Glomerular endothelial cell (primary cell): ENCODE measurements at regions not wholly inside any gene's neighbourhood (a gene's known extent, or its start where the extent isn't known, plus 50 kb on each side); places are given as distances from the start of the nearest gene placed in this dataset.
"Not testable (repeated sequence)": the region's sequence is repeated elsewhere in the genome, so short reads cannot be mapped to it uniquely, and the experiment has no call there.

ENCODE experiments used
- DNase-seq: peaks from one replicate; pipeline ENCODE4 v3.0.0-alpha.2; 2011; ENCODE audit warnings: low read depth, low spot score; ENCODE audit errors: extremely low read depth

DNA sequence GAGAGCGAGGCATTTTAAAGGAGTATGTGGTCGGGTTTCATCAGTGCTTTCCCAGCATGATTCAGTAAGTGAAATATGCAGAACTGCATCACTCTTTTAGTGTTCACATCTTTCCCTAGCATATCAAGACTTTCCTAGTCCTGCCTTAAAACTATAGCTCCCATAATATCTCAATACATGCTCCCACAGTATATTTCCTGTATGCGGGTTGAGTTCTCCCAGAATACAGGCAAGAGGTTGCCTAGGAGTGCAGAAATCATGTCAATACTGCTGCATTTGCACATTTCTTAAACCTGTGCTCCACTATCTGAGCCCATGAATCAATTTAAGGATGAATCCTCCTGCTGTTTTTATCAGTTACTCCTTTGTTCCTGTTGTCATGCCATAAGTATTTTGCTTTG, 386.6 kb upstream of the SLC35B3 start:
- no peak for DNase-seq

DNA sequence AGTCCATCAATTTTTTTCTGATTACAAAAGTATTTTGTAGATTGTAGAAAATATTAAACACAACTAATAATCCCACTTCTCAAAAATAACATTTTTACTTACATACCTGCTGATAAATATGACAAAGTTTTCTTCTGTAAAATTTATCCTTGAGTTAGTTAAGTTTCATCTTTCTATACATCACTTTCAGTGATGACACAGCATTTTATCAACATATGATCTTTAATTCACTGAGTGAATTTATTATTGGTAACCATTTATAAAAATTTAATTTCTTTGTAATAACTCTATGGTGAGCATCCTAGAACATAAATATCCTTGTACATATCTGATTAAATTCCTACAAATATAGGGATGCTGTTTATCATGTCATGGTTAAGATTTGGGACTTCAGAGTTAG, 385.0 kb upstream of the SLC35B3 start:
- no peak for DNase-seq

DNA sequence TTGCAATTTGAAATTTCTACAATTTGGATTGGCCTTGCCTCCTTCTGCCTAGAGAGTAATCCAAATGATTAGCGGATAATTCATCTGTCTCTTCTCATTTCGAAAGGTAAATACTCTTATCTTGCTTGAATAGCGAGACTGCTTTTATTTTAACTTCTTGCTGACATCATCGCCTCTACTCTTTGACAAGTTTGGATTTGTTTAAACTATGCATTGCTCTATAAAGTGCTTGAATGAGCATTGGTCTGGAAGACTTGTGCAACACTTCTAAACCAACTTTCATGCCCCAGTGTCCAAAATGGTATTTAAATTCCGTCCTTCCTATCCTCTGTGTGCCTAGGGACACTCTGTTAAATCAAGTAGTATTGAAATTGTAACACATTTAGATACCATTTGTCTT, 384.1 kb upstream of the SLC35B3 start:
- no peak for DNase-seq

GRCh38 chr6:8814440-8815000, 379.2 kb upstream of the SLC35B3 start:
- DNase-seq, result no peak

GRCh38 chr6:8810325-8810724, 375.0 kb upstream of the SLC35B3 start:
- DNase-seq, result no peak

DNA sequence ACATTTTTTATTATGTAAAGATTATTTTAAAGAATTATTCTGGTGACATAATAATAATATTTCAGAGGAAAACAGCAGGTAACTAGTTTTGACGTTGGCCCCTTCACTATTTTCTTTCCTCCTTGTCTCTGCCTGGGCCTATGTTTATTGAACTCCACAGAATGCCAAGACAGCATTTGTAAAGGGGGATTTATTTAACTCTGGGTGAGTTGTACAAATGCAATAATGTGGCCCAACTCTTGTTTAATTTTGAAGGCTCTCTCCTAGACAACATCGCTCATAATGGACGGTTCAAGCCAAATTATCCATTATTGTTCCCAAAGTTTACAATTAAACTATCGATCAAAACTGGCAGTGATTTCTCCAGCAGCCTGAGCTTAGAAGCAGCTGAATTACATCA, 374.3 kb upstream of the SLC35B3 start:
- no peak for DNase-seq

GRCh38 chr6:8803181-8803760, 367.9 kb upstream of the SLC35B3 start:
- no peak for DNase-seq

- DNase-seq, result not testable (repeated sequence)
Observed at GRCh38 chr6:8802397-8802796, 367.1 kb upstream of the SLC35B3 start.

GRCh38 chr6:8794420-8794819, 359.1 kb upstream of the SLC35B3 start:
- no peak for DNase-seq

GRCh38 chr6:8789878-8790277, 354.5 kb upstream of the SLC35B3 start:
- DNase-seq, result no peak

DNA sequence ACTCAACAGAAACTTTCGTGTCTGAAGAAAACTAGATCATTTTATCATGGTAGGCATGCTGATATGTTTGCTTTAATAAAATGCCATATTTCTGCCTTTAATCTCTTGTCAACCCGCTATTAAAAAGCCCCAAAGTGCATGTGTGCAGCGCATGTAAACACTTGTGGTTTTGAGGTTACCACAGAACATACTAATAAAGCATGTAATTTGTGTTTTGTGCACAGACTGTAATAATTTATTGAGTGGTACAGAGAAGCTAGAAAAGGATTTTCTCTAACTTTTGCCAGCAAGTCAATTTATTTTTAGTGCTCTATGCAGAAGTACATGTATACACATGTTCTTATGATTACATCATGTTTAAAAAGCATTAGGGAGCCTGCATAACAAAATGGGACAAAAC, 349.9 kb upstream of the SLC35B3 start:
- DNase-seq, result no peak

DNA sequence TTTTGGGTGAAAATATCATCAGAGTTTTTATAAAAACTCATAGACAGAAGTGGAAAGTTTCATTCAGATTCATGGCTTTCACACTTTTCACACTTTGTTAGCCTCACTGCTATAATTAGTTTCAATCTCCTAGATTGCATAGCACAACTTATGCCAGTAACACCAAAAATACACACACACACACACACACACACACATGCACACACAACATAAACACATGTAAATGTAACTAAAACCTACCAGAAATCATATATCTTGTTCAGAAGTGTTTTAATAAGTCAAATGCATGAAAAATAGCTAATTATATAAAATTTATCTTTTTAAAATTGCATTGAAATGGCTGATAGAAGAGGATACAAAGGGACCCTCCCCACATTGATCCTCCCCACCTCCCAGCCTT, 347.8 kb upstream of the SLC35B3 start:
- no peak for DNase-seq

DNA sequence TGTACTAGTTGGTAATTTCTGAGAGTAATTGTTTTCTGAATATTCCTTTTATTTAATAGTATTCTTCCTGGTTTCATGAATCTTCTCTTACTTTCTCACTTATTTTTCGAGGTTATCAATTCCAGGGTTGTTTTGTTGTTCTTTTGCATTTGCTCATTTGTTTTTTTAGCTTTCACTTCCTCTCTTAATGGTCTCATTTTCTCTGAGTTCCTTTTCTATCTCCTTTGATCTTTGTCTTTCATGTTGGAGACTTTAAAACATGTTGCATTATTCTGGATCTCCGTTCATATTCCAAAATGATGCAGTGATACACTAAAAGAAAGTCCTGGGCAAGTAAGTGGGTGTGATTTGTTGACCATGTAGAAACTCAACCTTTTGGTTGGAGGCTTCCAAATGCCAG, 345.3 kb upstream of the SLC35B3 start:
- no peak for DNase-seq

DNA sequence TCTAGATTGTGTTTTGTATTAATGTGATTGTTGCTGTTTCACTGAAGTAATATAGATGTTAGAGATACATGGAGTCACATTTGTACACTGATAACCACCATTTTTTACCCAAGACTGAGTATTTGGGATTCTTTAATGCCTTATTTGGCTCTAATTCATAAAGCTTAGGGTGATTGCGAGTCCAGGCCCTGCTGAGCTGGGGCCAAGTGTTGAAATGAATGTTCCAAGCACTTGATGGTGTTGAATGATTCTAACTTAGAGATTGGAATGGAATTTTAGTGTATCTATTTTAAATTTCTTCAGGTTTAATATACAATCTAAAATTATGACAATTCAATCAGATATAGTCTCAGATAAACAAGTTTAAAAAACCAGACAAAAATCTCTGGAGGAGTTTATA, 329.4 kb upstream of the SLC35B3 start:
- DNase-seq, result no peak

DNA sequence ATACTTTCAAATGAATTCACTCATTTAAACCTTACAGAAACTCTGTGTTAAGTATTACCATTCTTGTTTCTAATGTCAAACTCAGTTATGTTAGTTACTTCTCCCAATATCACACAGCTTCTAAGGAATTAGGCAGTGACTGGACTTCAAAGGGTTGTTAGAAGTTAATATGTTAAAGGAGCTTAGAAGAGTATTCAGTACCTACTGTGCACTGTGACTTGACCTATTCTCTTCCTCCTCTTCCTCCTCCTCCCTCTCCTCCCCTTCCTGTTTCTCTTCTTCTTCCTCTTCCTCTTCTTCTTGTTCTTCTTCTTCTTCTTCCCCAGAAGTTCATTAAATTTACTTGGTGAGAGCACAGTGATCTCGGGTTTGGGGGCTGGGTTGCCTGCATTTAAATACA, 325.6 kb upstream of the SLC35B3 start:
- no peak for DNase-seq

DNA sequence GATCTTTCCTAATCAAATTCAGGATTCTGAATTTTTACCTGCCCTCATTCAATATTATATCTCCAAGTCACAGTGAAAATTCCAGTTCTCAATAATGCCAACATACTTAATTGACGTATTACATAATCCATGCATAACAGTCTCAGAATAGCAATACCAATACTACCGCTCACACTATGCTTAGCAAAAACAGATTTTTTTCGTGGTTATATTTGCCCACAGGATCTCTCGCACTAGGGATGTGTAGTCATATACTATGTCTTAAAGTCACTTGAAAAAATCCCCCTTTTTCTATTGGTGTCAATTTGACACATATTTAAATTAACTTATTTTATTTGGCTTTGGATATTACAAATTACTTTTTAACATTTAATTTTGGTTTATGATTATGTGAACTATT, 323.1 kb upstream of the SLC35B3 start:
- DNase-seq, result no peak

GRCh38 chr6:8750627-8751026, 315.3 kb upstream of the SLC35B3 start:
- no peak for DNase-seq

DNA sequence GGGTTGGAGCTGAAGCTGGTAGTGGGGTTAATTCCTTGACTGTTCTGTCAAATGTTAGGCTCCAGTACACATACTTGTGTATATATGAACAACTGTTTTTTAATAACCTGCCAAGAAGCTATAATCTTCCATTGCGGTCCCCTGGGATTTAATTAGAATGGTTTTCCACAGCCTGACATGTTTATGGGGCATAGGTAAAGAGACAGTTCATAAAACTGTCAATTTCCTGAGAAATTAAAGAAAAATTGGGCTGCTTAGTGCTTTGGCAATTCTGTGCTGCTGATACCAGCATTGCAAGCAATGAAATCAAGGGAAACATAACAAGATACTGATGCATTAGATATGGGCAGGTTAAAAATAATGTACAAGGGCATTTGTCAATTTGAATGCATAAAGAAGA, 314.1 kb upstream of the SLC35B3 start:
- DNase-seq, result no peak

- DNase-seq, result no peak
Observed at GRCh38 chr6:8743170-8743745, 307.9 kb upstream of the SLC35B3 start.

DNA sequence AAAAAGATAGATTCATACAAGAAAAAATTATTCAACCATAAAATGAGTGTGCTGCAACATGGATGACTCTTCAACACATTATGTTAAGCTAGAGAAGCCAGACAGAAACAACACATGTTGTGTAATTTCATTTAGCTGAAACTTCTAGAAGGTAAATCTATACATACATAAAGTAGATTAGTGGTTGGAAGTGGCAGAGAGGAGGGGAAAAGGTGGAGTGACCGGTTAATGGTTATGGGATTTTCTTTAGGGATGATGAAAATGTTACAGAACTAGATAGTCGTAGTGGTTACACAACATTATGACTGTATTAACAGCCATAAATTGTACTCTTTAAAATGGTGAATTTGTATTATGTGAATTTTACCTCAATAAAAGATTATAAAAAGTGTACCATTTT, 304.1 kb upstream of the SLC35B3 start:
- no peak for DNase-seq

GRCh38 chr6:8738951-8739350, 303.6 kb upstream of the SLC35B3 start:
- DNase-seq, result no peak

- no peak for DNase-seq
Observed at GRCh38 chr6:8736156-8736895, 301.0 kb upstream of the SLC35B3 start.
